HEK293 (cell line): ENCODE measurements at regions not wholly inside any gene's neighbourhood (a gene's known extent, or its start where the extent isn't known, plus 50 kb on each side); places are given as distances from the start of the nearest gene placed in this dataset.
A peak's percentile ranks its signal among the peaks of the same experiment; 100 is the strongest.

Experiments used
- CTCF ChIA-PET: fragments of 350-600 bp; formaldehyde crosslinking; extraction: SDS; loops from one replicate; lab custom pipeline; 2021; ENCODE audit warnings: antibody characterized with exemption; lab: Yijun Ruan, JAX
- POLR2A ChIA-PET: fragments of 300-600 bp; formaldehyde crosslinking; extraction: SDS; loops from one replicate; lab custom pipeline; 2020; ENCODE audit warnings: antibody characterized with exemption, inconsistent platforms; lab: Yijun Ruan, JAX
- H3K27ac ChIP-seq: fragments of 200-500 bp; sonication (Bioruptor generic); 2 replicates; pipeline ENCODE4 v1.5.1; 2014; ENCODE audit warnings: low read depth, low read length, control low read depth, inconsistent platforms; ENCODE audit errors: extremely low read depth
- H3K36me3 ChIP-seq, 2 experiments: fragments of 200-500 bp in 1 of 2; sonication (Bioruptor generic) in 1 of 2; 1 replicate in 1 of 2; 2 replicates in 1 of 2; pipeline ENCODE4 v1.5.1; 2014 to 2017; ENCODE audit warnings: inconsistent platforms in 2 of 2, low read length in 2 of 2; ENCODE audit not compliant: control insufficient read depth in 2 of 2, insufficient read depth in 1 of 2
- H3K4me1 ChIP-seq: fragments of 200-500 bp; sonication (Bioruptor generic); 2 replicates; pipeline ENCODE4 v1.5.1; 2014; ENCODE audit warnings: mild to moderate bottlenecking, low read length, inconsistent platforms; ENCODE audit not compliant: control insufficient read depth, insufficient read depth
- H3K4me3 ChIP-seq: 2 replicates; pipeline ENCODE4 v1.5.1; 2011; ENCODE audit warnings: low read depth, mild to moderate bottlenecking, control low read depth, low read length, moderate library complexity
- H3K9me3 ChIP-seq: fragments of 200-500 bp; sonication (Bioruptor generic); 2 replicates; pipeline ENCODE4 v1.5.1; 2014; ENCODE audit warnings: low read depth, low read length, inconsistent platforms; ENCODE audit not compliant: control insufficient read depth, insufficient read depth
- ATF2 ChIP-seq: fragments of 450-650 bp; formaldehyde crosslinking; IDR thresholded peaks from 2 replicates; pipeline ENCODE4 v1.5.1; 2016; ENCODE audit warnings: missing biosample characterization, missing genetic modification characterization, low read depth
- GLI2 ChIP-seq: fragments of 450-650 bp; formaldehyde crosslinking; IDR thresholded peaks from 2 replicates; pipeline ENCODE4; 2017; ENCODE audit warnings: missing biosample characterization, missing genetic modification characterization, low read depth, borderline replicate concordance
- IKZF3 ChIP-seq: fragments of 450-650 bp; IDR thresholded peaks from 2 replicates; pipeline ENCODE4 v1.5.0; 2018; ENCODE audit warnings: missing biosample characterization, mild to moderate bottlenecking, missing genetic modification characterization, moderate library complexity
- INSM2 ChIP-seq: fragments of 450-650 bp; formaldehyde crosslinking; IDR thresholded peaks from 2 replicates; pipeline ENCODE4 v1.5.1; 2016; ENCODE audit warnings: missing biosample characterization, missing genetic modification characterization
- KLF8 ChIP-seq: fragments of 450-650 bp; formaldehyde crosslinking; IDR thresholded peaks from 2 replicates; pipeline ENCODE4 v1.5.1; 2016; ENCODE audit warnings: missing biosample characterization, missing genetic modification characterization
- KLF9 ChIP-seq: fragments of 450-650 bp; formaldehyde crosslinking; IDR thresholded peaks from 2 replicates; pipeline ENCODE4 v1.5.1; 2016; ENCODE audit warnings: missing biosample characterization, missing genetic modification characterization, low read depth
- OVOL3 ChIP-seq: fragments of 450-650 bp; formaldehyde crosslinking; IDR thresholded peaks from 2 replicates; pipeline ENCODE4 v1.5.1; 2016; ENCODE audit warnings: missing biosample characterization, missing genetic modification characterization
- REPIN1 ChIP-seq: fragments of 450-650 bp; formaldehyde crosslinking; IDR thresholded peaks from 2 replicates; pipeline ENCODE4 v1.5.1; 2017; ENCODE audit warnings: missing biosample characterization, missing genetic modification characterization, low read depth
- SP2 ChIP-seq: fragments of 450-650 bp; formaldehyde crosslinking; IDR thresholded peaks from 2 replicates; pipeline ENCODE4 v1.5.1; 2016; ENCODE audit warnings: missing biosample characterization, missing genetic modification characterization
- ZBTB49 ChIP-seq: fragments of 450-650 bp; formaldehyde crosslinking; IDR thresholded peaks from 2 replicates; pipeline ENCODE4 v1.5.1; 2016; ENCODE audit warnings: missing biosample characterization, missing genetic modification characterization, low read depth
- ZNF18 ChIP-seq: fragments of 450-650 bp; formaldehyde crosslinking; IDR thresholded peaks from 2 replicates; pipeline ENCODE4 v1.5.1; 2016; ENCODE audit warnings: missing biosample characterization, missing genetic modification characterization
- ZNF266 ChIP-seq: fragments of 450-650 bp; formaldehyde crosslinking; IDR thresholded peaks from 2 replicates; pipeline ENCODE4 v1.5.1; 2016; ENCODE audit warnings: missing biosample characterization, missing genetic modification characterization, low read depth
- ZNF292 ChIP-seq: fragments of 450-650 bp; formaldehyde crosslinking; IDR thresholded peaks from 2 replicates; pipeline ENCODE4 v1.5.1; 2016; ENCODE audit warnings: low read depth, missing biosample characterization, missing genetic modification characterization, borderline replicate concordance
- ZNF549 ChIP-seq: fragments of 450-650 bp; IDR thresholded peaks from 2 replicates; pipeline ENCODE4 v1.5.1; 2018; ENCODE audit warnings: missing biosample characterization, missing genetic modification characterization, mild to moderate bottlenecking, inconsistent platforms, moderate library complexity
- ZNF561 ChIP-seq: fragments of 450-650 bp; IDR thresholded peaks from 2 replicates; pipeline ENCODE4 v1.5.1; 2018; ENCODE audit warnings: missing biosample characterization, missing genetic modification characterization, borderline replicate concordance
- ZNF571 ChIP-seq: fragments of 450-650 bp; formaldehyde crosslinking; IDR thresholded peaks from 2 replicates; pipeline ENCODE4 v1.5.0; 2017; ENCODE audit warnings: missing biosample characterization, missing genetic modification characterization
- ZNF645 ChIP-seq: fragments of 450-650 bp; formaldehyde crosslinking; IDR thresholded peaks from 2 replicates; pipeline ENCODE4; 2016; ENCODE audit warnings: missing biosample characterization, missing genetic modification characterization
- ZNF792 ChIP-seq: fragments of 450-650 bp; formaldehyde crosslinking; IDR thresholded peaks from 2 replicates; pipeline ENCODE4 v1.5.1; 2016; ENCODE audit warnings: missing biosample characterization, missing genetic modification characterization

- CTCF ChIA-PET: interaction anchor here (0.6 to 1.4 kb wide), 4 partner anchors 166 to 1341 kb away, joined by 3 to 5 read pairs (median 3); no protein-coding TSS in a partner anchor
- Histone ChIP-seq H3K4me1 (no peaks in the 10 kb centered on the region), H3K36me3 (no peaks in the 10 kb centered on the region), H3K9me3 (no peaks in the 10 kb centered on the region), H3K27ac (no peak overlapping the region), H3K4me3 (no peak overlapping the region)
- TF ChIP-seq GLI2 (tag by site-specific recombination): no peak
- no peak for TF ChIP-seq ZNF18 (tag by site-specific recombination)
- TF ChIP-seq ZNF792 (tag by site-specific recombination): no peak
- no peak for TF ChIP-seq KLF9 (tag by site-specific recombination)
- no peak for TF ChIP-seq OVOL3
- no peak for TF ChIP-seq SP2 (tag by site-specific recombination)
- no peak for TF ChIP-seq ZNF561
- TF ChIP-seq ZNF571 (tag by site-specific recombination): no peak
- TF ChIP-seq INSM2 (tag by site-specific recombination): no peak
- no peak for TF ChIP-seq ZNF292 (tag by site-specific recombination)
- POLR2A ChIA-PET: no interaction called here
These were observed 93.0 kb upstream of the NPFFR2 start for GRCh38 chr4:71938776-71939175.

GRCh38 chr4:71941001-71941400 is 90.8 kb upstream of the NPFFR2 start:
- H3K4me3 ChIP-seq: no peak overlapping the region
- H3K36me3 ChIP-seq: no peaks in the 10 kb centered on the region
- ChIA-PET CTCF (no interaction called here), POLR2A (no interaction called here)
- H3K4me1 ChIP-seq: no peaks in the 10 kb centered on the region
- H3K27ac ChIP-seq: no peak overlapping the region
- TF ChIP-seq ATF2 (tag by site-specific recombination): 0 out of 2 replicates have a peak, but pooled peaks have one; percentile 18
- TF ChIP-seq REPIN1 (tag by site-specific recombination): no peak
- no peaks in the 10 kb centered on the region for H3K9me3 ChIP-seq

GRCh38 chr4:71944956-71945355 is 86.8 kb upstream of the NPFFR2 start:
- CTCF ChIA-PET: no interaction called here
- H3K4me3 ChIP-seq: no peak overlapping the region
- TF ChIP-seq KLF8 (tag by site-specific recombination) (no peak), ZNF549 (tag by site-specific recombination) (no peak), IKZF3 (tag by site-specific recombination) (no peak), ZNF266 (tag by site-specific recombination) (no peak), ZNF645 (tag by site-specific recombination) (no peak), ZBTB49 (tag by site-specific recombination) (no peak)
- TF ChIP-seq, all 188 proteins: peak for 0
- Histone ChIP-seq H3K4me1 (no peaks in the 10 kb centered on the region), H3K9me3 (no peaks in the 10 kb centered on the region), H3K36me3 (no peaks in the 10 kb centered on the region), H3K27ac (no peak overlapping the region)
- POLR2A ChIA-PET: no interaction called here
